GM06990 (cell line): ENCODE measurements at regions not wholly inside any gene's neighbourhood (a gene's known extent, or its start where the extent isn't known, plus 50 kb on each side); places are given as distances from the start of the nearest gene placed in this dataset.

Experiments used
- DNase-seq: peaks from one replicate; pipeline ENCODE4 v3.0.0-alpha.2; 2011; ENCODE audit not compliant: insufficient read length; ENCODE audit errors: extremely low read depth
- H3K27me3 ChIP-seq: replicated peaks from 2 replicates; pipeline ENCODE4 v1.6.0; 2011; ENCODE audit warnings: low read length; ENCODE audit not compliant: control insufficient read depth, insufficient read depth
- H3K36me3 ChIP-seq: 2 replicates; pipeline ENCODE4 v1.5.1; 2011; ENCODE audit warnings: low read length; ENCODE audit not compliant: control insufficient read depth, insufficient read depth
- H3K4me3 ChIP-seq: replicated peaks from 2 replicates; pipeline ENCODE4 v1.5.1; 2011; ENCODE audit warnings: low read depth, mild to moderate bottlenecking, control low read depth, low read length
- TF ChIP-seq, protein P1 (sequence below): IDR thresholded peaks from 2 replicates; pipeline ENCODE4 v1.5.1; 2011; ENCODE audit warnings: low read length, control low read depth, mild to moderate bottlenecking, inconsistent platforms; ENCODE audit not compliant: insufficient read depth, poor library complexity, severe bottlenecking

DNA sequence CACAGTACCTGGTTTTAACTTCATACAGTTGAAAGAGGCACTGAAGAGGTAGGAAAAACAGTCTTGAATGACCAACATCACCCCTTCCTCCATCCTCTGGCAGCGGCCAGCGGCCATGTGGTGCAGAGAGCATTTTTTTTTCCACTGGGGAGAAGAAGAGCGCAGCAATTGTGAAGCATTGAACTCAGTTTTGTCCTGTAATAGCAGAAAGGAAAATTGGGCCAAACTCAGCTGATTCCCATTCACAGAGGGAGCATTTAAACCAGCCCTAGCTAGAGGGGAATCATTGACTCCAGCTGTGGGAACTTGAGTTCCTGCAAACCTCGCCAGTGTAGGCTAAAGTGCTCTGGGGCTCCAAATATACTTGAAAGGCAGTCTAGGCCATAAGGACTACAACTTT, 316.6 kb upstream of the CHST9 start:
- no peak for DNase-seq
- Histone ChIP-seq H3K36me3 (no peaks in the 10 kb centered on the region), H3K27me3 (no peaks in the 10 kb centered on the region), H3K4me3 (no peak overlapping the region)
- TF ChIP-seq, protein P1, sequence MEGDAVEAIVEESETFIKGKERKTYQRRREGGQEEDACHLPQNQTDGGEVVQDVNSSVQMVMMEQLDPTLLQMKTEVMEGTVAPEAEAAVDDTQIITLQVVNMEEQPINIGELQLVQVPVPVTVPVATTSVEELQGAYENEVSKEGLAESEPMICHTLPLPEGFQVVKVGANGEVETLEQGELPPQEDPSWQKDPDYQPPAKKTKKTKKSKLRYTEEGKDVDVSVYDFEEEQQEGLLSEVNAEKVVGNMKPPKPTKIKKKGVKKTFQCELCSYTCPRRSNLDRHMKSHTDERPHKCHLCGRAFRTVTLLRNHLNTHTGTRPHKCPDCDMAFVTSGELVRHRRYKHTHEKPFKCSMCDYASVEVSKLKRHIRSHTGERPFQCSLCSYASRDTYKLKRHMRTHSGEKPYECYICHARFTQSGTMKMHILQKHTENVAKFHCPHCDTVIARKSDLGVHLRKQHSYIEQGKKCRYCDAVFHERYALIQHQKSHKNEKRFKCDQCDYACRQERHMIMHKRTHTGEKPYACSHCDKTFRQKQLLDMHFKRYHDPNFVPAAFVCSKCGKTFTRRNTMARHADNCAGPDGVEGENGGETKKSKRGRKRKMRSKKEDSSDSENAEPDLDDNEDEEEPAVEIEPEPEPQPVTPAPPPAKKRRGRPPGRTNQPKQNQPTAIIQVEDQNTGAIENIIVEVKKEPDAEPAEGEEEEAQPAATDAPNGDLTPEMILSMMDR, result no peak

DNA sequence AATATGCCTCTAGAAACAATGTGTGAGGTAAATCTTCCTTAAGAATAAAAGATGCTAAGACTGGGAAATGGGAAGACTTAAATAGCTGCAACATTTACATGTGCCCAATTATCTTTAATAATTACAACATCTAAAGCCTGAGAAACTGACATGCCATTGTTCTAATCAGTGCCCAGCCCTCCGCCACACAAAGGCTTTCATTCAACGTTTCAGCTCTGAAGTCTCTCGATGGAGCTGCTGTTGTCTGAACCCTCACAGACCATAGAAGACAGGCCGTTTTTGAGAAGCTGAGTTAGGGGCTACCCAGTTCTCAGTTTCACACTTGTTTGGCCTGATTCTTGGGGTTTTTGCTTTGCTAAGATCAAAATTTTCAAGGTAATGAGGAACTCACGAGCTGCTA, 315.4 kb upstream of the CHST9 start:
- Histone ChIP-seq H3K4me3 (no peak overlapping the region), H3K27me3 (no peaks in the 10 kb centered on the region), H3K36me3 (no peaks in the 10 kb centered on the region)
- DNase-seq, result no peak
- TF ChIP-seq, protein P1, result no peak

DNA sequence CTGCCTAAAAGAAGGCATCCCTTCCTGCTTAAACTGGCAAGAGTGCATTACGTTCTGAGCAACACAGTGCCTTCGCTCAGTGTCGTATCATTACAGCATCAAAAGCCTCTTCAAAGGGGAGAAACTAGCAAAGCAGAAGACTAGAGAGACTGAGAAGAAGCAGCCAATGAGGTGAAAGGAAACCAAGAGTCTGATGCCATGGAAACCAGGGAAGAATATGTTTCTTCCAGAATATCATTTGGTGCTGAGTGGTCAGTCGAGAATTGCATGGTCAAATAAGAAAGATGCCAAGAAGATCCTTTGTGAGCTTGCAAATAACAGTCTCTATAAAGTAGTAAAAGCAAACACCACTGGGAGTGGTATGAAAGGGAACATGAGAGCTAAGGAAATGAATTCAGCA, 312.1 kb upstream of the CHST9 start:
- TF ChIP-seq, protein P1, result no peak

DNA sequence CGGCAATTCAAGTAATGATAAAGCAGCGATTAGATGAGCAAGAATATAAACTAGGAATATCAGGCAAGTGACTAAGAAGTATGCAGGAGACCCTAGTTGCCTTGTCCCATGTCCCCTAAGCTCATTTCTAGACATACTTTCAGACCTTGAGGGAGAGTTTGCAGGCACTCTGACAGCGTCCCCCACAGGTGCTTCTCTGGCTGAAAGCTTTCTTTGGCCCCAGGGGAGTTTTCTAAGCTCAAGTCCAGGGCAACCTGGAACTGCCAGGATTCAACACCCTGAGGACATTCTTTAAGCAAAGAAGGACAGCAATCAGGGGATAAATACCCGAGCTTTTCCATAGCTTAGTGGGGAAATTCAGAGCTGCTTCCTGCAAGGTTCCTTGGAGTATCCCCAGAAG, 308.1 kb upstream of the CHST9 start:
- no peak overlapping the region for H3K4me3 ChIP-seq
- TF ChIP-seq, protein P1, result no peak
- no peaks in the 10 kb centered on the region for H3K27me3 ChIP-seq
- no peaks in the 10 kb centered on the region for H3K36me3 ChIP-seq
- no peak for DNase-seq

More for the DNA sequence above, 312.1 kb upstream of the CHST9 start:
- H3K36me3 ChIP-seq, result no peaks in the 10 kb centered on the region
- no peaks in the 10 kb centered on the region for H3K27me3 ChIP-seq
- no peak for DNase-seq
- no peak overlapping the region for H3K4me3 ChIP-seq

DNA sequence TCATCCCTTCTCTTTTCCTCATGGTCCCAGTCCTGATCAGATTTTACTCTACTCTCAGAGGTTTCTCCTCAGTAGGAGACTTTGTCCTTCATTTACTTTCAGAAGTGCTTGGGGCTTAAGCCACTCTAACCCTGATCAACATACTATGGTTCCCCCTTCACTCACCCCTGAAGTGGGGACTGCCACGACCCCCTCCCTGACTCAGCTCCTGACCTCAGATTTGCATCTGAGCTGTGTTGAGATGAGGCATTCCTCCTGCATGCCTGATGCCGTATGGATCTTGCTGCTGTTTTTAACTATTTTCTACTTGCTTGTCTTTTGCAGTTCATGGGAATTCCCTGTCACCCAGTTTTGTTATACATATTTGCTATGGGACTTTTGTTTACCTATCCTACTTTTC, 306.7 kb upstream of the CHST9 start:
- DNase-seq, result no peak
- Histone ChIP-seq H3K27me3 (no peaks in the 10 kb centered on the region), H3K4me3 (no peak overlapping the region), H3K36me3 (no peaks in the 10 kb centered on the region)
- TF ChIP-seq, protein P1, result no peak

DNA sequence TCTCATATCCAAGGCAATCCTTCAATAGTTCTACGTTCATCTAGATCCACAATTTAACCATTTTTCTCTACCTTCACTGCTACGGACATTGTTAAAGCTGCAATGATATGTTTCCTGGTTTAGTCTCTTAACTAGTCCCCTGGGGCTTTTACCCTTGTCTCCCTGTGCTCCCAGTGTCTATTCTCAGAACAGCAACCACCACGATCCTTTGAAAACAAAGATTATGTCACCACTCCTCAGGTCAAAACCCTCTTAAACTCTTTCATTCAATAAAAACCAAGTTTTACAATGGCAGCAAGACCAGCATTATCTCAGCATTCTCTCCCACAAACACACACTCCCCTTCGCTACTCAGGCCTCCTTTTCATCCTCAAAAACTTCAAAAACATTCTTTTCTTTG, 298.2 kb upstream of the CHST9 start:
- Histone ChIP-seq H3K27me3 (no peaks in the 10 kb centered on the region), H3K4me3 (no peak overlapping the region), H3K36me3 (no peaks in the 10 kb centered on the region)
- no peak for DNase-seq
- TF ChIP-seq, protein P1, result no peak
